ENCODE measurements at regions not wholly inside any gene's neighbourhood (a gene's known extent, or its start where the extent isn't known, plus 50 kb on each side); places are given as distances from the start of the nearest gene placed in this dataset.
"Not testable (repeated sequence)": the region's sequence is repeated elsewhere in the genome, so short reads cannot be mapped to it uniquely, and the experiment has no call there.

DNA sequence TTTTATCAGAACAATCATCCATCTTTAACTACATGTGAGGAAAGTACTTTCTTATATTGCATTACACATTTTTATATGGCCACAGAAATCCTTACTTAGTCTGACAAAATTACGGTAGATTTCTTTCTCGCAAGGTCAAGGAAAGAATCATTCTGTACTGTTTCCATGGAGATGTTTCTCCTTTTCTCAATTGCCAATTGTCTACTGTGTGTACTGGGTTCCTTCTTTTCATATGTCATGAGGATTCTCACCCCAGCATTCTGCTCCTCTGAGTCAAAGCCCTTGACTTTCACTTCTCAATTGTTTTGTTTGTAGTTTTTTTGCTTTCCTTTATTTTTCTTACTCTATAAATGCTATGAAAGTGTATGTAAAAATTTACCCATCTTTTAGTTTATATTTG lies 99.3 kb upstream of the AGAP9 start:
- DNase-seq = not testable (repeated sequence)

DNA sequence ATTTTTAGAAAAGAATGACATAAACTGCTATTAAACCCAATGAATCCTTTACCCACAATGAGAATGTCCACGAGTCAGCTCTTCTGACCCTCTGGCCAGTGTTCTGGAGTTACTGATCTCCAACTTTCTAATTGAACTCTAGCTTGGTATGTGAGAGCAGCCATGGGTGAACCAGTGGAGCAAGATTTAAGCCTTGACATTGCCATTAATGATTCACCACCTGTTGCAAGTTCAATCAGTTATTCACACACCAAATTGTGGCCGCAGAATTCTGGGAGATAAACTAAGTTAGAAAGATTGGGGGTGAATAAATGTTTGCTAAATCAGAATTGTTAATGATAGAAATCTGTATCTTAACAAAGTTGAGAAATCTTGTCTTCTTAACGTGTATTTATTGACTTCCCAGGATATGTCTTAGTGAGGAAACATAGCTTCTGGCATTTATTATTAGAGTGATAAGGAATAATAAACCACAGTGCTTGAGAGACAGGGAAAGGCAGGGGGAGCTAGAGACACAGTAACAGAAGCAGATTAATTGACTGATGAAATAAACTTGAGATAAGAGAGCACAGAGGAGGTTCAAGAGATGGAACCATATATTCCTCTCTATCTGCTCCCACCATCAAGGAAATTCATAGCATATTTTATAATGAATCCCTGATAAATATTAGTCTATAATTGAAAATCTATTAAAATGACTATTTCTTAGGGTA lies 96.0 kb upstream of the AGAP9 start:
- DNase-seq = not testable (repeated sequence)

DNA sequence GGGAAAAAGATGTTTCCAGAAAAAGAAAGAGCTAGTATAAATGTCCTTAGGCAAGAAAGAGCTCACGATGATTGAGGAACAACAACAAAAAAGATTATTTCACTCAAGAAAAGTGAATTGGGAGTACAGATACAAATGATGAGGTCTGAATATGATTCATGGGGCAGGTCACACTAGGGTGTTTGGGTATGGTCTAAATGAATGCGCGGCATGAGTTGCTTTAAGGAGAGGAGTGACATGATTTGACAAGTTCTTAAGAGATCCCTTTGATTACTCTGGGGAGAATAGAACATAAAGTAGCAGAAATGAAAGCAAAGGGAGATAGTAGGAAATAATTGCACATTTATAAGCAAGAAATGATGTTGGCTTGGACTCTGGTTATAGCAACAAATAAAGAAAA lies 85.9 kb upstream of the AGAP9 start:
- not testable (repeated sequence) for DNase-seq

DNA sequence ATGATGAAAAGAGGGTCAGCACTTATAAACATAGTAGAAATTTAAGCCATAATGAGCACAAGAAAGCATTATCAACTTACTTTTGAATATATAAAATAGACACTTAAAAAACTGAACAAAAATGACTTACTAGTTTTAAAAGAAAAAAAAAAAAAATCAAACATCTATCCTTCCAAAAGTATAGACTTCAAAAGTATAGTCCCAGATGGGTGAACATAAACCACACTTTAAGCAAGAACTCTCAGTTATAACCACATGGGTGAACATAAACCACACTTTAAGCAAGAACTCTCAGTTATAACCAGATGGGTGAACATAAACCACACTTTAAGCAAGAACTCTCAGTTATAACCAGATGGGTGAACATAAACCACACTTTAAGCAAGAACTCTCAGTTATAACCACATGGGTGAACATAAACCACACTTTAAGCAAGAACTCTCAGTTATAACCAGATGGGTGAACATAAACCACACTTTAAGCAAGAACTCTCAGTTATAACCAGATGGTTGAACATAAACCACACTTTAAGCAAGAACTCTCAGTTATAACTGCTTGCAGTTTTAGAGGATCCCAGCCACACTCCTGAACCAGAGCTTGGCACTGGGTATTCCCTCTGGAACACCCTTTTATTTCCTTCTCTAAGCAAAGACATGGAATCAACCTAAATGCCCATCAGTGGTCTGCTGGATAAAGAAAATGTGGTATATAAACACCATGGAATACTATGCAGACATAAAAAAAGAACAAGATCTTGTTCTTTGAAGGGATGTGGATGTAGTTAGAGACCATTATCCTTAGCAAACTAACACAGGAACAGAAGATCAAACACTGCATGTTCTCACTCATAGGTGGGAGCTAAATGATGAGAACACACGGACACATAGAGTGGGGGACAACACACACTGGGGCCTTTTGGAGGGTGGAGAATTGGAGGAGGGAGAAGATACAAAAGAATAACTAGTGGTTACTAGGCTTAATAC lies 82.6 kb upstream of the AGAP9 start:
- DNase-seq = not testable (repeated sequence)

DNA sequence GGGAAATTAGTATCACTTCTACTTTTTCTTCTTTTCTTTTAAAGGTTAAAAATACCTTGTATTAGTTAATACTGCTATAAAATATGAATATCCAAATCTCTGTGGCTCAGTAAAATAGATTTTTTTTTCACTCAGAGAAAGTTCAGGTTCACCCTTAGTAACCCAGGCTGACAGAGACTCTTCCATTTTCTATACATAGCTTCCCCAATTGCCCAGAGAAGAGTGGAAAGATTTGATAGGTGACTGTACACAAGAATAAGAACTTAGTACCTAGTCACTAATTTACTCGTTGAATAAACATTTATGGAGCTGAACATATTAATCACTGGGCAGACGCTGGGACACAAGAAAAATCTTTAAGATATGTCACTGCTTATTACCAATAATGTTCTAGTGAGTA lies 77.2 kb upstream of the AGAP9 start:
- DNase-seq = not testable (repeated sequence)

DNA sequence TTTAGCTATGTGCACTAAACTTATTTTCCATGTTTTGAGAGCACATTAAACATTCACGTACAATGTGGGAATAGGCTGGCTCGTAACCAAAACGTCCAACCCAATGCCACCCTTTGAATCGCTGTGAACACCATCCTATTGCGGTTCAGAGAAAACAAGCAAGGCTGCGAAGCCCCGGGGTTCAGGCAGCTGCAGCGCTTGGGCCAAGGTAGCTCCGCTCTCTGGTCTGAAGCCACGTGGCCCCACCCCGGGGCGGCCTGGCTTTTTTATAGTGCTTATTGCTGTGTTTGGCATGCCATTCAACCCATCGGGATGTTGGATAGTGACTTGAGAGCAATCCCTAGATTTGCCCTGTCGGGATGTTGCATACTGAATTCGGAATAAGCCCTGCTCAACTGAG lies 76.7 kb upstream of the AGAP9 start:
- DNase-seq = not testable (repeated sequence)

DNA sequence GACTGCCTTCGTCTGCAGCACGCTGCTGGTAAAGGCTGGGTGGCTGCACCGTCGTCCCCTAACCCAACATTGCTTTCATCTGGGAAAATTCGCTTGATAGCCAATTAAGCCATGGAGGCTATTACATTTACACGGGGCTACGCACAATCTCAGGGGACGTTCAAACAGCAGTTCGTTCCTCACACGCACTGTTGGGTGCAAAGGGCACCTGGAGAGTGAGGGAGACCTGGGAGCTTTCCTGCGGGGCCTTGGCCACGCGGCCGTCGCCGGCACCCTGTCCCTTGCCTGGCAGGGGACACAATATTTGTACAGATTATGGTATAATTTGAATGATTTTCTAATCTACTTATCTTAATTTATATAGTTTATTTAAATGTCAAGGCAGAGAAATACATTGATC lies 76.2 kb upstream of the AGAP9 start:
- not testable (repeated sequence) for DNase-seq

DNA sequence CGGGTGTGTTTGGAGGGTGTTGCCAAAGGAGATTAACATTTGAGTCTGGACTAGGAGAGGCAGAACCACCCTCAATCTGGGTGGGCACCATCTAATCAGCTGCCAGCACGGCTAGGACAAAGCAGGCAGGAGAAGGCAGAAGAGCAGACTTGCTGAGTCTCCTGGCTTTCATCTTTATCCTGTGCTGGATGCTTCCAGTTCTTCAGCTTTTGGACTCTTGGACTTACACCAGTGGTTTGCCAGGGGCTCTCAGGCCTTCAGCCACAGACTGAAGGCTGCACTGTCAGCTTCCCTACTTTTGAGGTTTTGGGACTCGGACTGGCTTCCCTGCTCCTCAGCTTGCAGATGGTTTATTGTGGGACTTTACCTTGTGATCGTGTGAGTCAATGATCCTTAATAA lies 70.4 kb upstream of the AGAP9 start:
- DNase-seq = not testable (repeated sequence)

DNA sequence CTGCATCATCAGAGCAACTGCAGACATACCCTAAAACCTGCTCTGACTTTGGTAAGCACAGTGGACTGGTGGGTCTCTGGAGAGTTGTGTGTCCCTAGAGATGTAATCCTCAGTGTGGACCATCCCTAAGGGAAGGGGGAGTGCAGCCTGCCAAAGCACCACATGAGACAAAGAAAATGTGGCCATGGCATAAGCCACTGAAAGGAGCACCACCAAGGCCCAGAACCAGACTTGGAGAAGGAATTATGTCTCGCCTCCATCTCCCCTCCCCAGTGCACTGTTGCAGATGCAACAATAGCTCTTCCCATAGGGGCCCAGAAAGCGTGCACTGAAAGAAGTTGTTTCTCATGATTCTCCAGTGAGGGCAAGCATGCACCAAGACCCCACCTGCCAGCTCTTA lies 69.7 kb upstream of the AGAP9 start:
- not testable (repeated sequence) for DNase-seq

DNA sequence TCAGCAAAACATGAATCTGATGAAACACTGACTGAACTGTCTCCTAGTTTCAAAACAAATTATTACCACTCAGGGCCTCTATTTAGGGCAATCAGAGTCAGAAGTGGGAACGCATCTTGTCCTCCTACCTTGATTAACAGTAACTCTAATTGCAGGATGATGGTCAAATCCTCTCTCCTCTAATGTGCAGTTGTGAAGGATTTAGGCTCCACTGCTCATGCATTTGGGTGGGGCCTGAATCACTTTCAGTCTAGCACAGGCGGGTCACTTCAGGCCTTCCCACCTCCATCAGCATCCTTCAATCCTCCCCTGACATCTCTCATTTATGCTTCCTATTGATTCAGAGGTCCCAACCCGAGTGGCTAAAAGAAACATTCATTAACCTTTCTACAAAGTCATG lies 67.5 kb upstream of the AGAP9 start:
- not testable (repeated sequence) for DNase-seq

DNA sequence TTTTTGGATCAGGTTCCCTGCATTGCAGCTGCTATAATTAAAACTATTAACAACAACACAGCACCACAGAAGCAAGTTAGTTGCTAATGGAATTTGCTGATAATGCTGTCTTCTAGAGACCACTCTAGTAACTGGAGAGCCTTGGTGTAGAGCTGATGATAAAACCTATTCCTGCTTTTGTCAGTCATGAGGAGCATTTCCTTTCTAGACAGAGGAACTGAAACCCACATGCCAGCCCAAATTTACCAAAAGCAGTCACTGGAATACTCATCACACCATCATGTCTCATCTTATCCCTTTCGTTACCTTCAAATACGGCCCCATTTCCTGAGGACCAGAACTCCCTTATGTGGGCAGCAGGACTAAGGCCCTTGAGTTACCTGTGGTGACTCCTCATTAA lies 67.1 kb upstream of the AGAP9 start:
- DNase-seq = not testable (repeated sequence)

DNA sequence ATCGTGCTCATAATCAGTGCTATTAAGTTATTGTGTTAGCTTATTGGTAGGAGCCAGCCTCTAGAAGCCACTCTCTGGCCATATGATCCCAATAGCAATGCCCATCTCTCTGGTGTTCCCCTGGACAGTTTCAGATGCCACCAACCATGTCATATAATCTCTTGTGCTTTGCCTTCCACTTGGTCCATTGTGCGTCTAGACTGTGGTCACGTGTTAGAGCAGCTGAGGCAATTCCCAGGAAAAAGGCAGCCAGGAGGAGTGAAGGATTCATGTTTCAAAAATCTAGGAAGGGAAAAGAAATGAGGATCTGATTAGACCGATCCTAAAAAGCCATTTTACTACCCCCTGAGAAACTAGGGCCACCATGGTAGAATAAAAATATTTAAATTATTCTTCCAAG lies 58.6 kb upstream of the AGAP9 start:
- not testable (repeated sequence) for DNase-seq

DNA sequence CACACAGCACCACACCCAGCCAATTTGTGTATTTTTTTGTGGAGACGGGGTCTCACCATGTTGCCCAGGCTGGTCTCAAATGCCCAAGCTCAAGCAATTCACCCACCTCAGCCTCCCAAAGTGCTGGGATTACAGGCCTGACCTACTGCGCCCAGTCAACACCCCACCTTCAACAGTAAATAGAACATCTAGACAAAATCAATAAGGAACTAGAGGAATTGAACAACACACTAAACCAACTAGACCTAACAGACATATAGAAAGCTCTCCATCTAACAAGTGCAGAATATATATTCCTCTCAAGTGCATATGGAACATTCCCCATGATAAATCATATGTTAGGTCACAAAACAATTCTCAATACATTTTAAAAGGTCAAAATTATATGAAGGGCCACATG lies 56.6 kb upstream of the AGAP9 start:
- not testable (repeated sequence) for DNase-seq

DNA sequence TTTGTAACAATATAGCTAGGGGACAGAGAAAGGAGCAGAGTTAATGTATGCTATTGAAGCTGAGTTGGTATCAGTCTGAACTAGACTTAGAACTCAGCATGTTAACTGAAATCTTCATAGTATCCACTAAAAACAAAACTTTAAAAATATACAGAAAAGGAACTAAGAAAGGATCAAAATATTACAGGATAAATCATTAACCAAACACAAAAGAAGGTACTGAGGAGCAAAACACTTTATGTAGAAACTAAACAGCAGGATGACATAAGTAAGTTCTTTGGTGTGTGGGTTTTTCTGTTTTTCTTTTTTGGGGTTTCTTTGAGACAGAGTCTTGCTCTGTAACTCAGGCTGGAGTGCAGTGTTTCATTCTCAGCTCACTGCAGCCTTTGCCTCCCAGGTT lies 55.1 kb upstream of the AGAP9 start:
- DNase-seq = not testable (repeated sequence)
